ENCODE measurements at regions not wholly inside any gene's neighbourhood (a gene's known extent, or its start where the extent isn't known, plus 50 kb on each side); places are given as distances from the start of the nearest gene placed in this dataset.

- peak; percentile 82 for DNase-seq
These were observed 102.1 kb downstream of the CEBPB start for GRCh38 chr20:50292591-50293283.

GRCh38 chr20:50293284-50294139, 102.9 kb downstream of the CEBPB start:
- H3K4me3 ChIP-seq (ENCODE audit: low read depth, low read length), result no peak overlapping the region
- H3K27me3 ChIP-seq (replicated peaks), result no peaks in the 10 kb centered on the region
- no peak for DNase-seq
- H3K36me3 ChIP-seq (replicated peaks), result no peaks in the 10 kb centered on the region
- no peak overlapping the region for H3K27ac ChIP-seq
- no peak for TF ChIP-seq CTCF (IDR thresholded peaks at IDR 0.05; ENCODE audit: low read depth, low read length, missing control alignments)
- in situ Hi-C loops (cut with HindIII; ENCODE audit: low pct_ligation_motif_present, low sequenced_read_pairs), result no loop called here

More at GRCh38 chr20:50292591-50293283, 102.1 kb downstream of the CEBPB start:
- Histone ChIP-seq H3K27ac (peak overlapping the region; percentile 68), H3K27me3 (replicated peaks) (no peaks in the 10 kb centered on the region), H3K36me3 (replicated peaks) (no peaks in the 10 kb centered on the region), H3K4me3 (ENCODE audit: low read depth, low read length) (no peak overlapping the region)
- TF ChIP-seq CTCF (IDR thresholded peaks at IDR 0.05; ENCODE audit: low read depth, low read length, missing control alignments), result no peak
- in situ Hi-C loops (cut with HindIII; ENCODE audit: low pct_ligation_motif_present, low sequenced_read_pairs), result no loop called here

GRCh38 chr20:50294164-50295088, 103.8 kb downstream of the CEBPB start:
- no peak overlapping the region for H3K27ac ChIP-seq
- DNase-seq, result no peak
- H3K27me3 ChIP-seq (replicated peaks), result no peaks in the 10 kb centered on the region
- no peaks in the 10 kb centered on the region for H3K36me3 ChIP-seq (replicated peaks)
- in situ Hi-C loops (cut with HindIII; ENCODE audit: low pct_ligation_motif_present, low sequenced_read_pairs), result no loop called here
- no peak for TF ChIP-seq CTCF (IDR thresholded peaks at IDR 0.05; ENCODE audit: low read depth, low read length, missing control alignments)
- no peak overlapping the region for H3K4me3 ChIP-seq (ENCODE audit: low read depth, low read length)

- Histone ChIP-seq H3K36me3 (replicated peaks) (no peaks in the 10 kb centered on the region), H3K27ac (no peak overlapping the region), H3K4me3 (ENCODE audit: low read depth, low read length) (no peak overlapping the region), H3K27me3 (replicated peaks) (no peaks in the 10 kb centered on the region)
- DNase-seq, result no peak
- no peak for TF ChIP-seq CTCF (IDR thresholded peaks at IDR 0.05; ENCODE audit: low read depth, low read length, missing control alignments)
- in situ Hi-C loops (cut with HindIII; ENCODE audit: low pct_ligation_motif_present, low sequenced_read_pairs), result no loop called here
These were observed 104.7 kb downstream of the CEBPB start for GRCh38 chr20:50295345-50295744.

- no peak for TF ChIP-seq CTCF (IDR thresholded peaks at IDR 0.05; ENCODE audit: low read depth, low read length, missing control alignments)
These were observed 105.3 kb downstream of the CEBPB start for GRCh38 chr20:50295762-50296449.

More at GRCh38 chr20:50295762-50296449, 105.3 kb downstream of the CEBPB start:
- Histone ChIP-seq H3K27me3 (replicated peaks) (no peaks in the 10 kb centered on the region), H3K27ac (no peak overlapping the region), H3K4me3 (ENCODE audit: low read depth, low read length) (no peak overlapping the region), H3K36me3 (replicated peaks) (no peaks in the 10 kb centered on the region)
- in situ Hi-C loops (cut with HindIII; ENCODE audit: low pct_ligation_motif_present, low sequenced_read_pairs), result no loop called here
- DNase-seq, result no peak
